ENCODE measurements at regions not wholly inside any gene's neighbourhood (a gene's known extent, or its start where the extent isn't known, plus 50 kb on each side); places are given as distances from the start of the nearest gene placed in this dataset.
"Not testable (repeated sequence)": the region's sequence is repeated elsewhere in the genome, so short reads cannot be mapped to it uniquely, and the experiment has no call there.

DNA sequence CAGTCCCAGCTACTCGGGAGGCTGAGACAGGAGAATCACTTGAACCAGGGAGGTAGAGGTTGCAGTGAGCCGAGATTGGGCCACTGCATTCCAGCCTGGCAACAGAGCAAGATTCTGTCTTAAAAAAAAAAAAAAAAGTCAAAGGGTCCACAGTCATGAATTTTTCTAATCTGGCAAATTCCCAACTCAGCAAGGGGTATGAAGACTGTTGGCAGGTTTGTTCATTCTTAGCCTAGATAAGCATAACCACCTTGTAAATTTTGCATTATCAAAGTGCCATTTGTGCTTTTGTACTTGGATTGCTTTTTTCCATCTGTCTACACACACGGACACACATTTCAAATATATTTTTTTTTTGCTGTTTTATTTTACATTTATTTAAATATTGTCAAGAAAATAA, 299.8 kb upstream of the NUDT12 start (continued):
- TF ChIP-seq FOXM1 (IDR thresholded peaks at IDR 0.05; ENCODE audit: low read depth) = no peak

DNA sequence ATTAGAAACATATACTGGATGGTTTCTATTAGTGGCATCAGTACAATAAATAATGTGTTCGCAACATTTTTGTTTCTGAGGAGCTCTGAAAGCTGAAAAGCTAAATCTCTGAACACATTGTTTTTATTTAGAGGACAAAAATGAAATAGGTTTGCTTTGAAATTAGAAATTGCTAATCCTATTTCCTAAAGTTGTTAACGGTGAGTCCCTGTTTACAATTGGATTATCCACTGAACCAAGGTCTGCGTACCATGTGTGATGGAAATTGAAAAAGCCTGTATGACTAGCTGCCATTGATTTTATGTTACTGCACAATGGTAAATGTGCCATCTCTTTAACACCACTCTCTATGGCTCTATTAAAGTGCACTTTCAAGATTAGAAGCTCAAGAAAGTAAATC, 297.7 kb upstream of the NUDT12 start:
- H3F3A ChIP-seq (replicated peaks; ENCODE audit: insufficient read depth) = no peaks in the 10 kb centered on the region
- H3K4me3 ChIP-seq (ENCODE audit: low read depth in 2 of 2, low read length in 1 of 2) = no peak overlapping the region
- H3K27ac ChIP-seq (ENCODE audit: low read depth in 2 of 2, low read length in 1 of 2) = peak overlapping the region in 1 of 2 experiments; percentile 63; a peak in 2 of 4 replicates
- no peaks in the 10 kb centered on the region for H4K20me1 ChIP-seq (ENCODE audit: insufficient read depth)
- no peaks in the 10 kb centered on the region for H3K79me2 ChIP-seq (ENCODE audit: insufficient read depth)
- 59% methylated on average over 3 of the region's 3 CpGs for WGBS (ENCODE audit: low lambda C conversion rate)
- no peak overlapping the region for H3K9ac ChIP-seq
- ChIA-PET CTCF (interaction anchor here (1.0 to 2.3 kb wide), 2 partner anchors 45 to 52 kb away, joined by 3 to 12 read pairs; no protein-coding TSS in a partner anchor), POLR2A (no interaction called here)
- no peak overlapping the region for H3K4me2 ChIP-seq
- DNase-seq = peak; percentile 14
- TF ChIP-seq NRF1 (IDR thresholded peaks at IDR 0.05; ENCODE audit: low read depth, low read length) = no peak
- no peak; the same call in 1 of the 2 replicates for TF ChIP-seq RAD21 (IDR thresholded peaks at IDR 0.05; ENCODE audit: low read length)
- peak; percentile 73 for TF ChIP-seq RCOR1 (IDR thresholded peaks at IDR 0.05; ENCODE audit: low read length)
- peak in 1 of 2 experiments; percentile 89; a peak in 2 of 4 replicates for TF ChIP-seq EP300 (IDR thresholded peaks at IDR 0.05; ENCODE audit: borderline replicate concordance in 1 of 2, low read depth in 1 of 2, low read length in 1 of 2)
- TF ChIP-seq CHD2 (IDR thresholded peaks at IDR 0.05; ENCODE audit: low read length, partially characterized antibody) = peak; percentile 50
- H3K27me3 ChIP-seq (ENCODE audit: insufficient read depth) = no peaks in the 10 kb centered on the region
- no peaks in the 10 kb centered on the region for H3K9me2 ChIP-seq
- no peaks in the 10 kb centered on the region for H3K36me3 ChIP-seq (replicated peaks in 1 of 2; ENCODE audit: control insufficient read depth in 1 of 2, insufficient read depth in 2 of 2, low read length in 1 of 2)
- H3K9me3 ChIP-seq = no peaks in the 10 kb centered on the region
- H3K4me1 ChIP-seq (ENCODE audit: control insufficient read depth in 1 of 2, insufficient read depth in 2 of 2, low read depth in 1 of 2, low read length in 1 of 2) = no peaks in the 10 kb centered on the region; a peak in 2 of 4 replicates
- no peak overlapping the region for H2AFZ ChIP-seq (ENCODE audit: low read depth)

DNA sequence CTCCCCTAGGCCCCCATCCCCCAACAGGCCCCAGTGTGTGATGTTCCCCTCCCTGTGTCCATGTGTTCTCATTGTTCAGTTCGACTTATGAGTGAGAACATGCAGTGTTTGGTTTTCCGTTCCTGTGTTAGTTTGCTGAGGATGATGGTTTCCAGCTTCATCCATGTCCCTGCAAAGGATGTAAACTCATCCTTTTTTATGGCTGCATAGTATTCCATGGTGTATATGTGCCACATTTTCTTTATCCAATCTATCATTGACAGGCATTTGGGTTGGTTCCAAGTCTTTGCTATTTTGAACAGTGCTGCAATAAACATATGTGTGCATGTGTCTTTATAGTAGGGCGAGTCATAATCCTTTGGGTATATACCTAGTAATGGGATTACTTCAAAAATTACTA, 295.8 kb upstream of the NUDT12 start:
- H3K4me2 ChIP-seq; H3K27ac ChIP-seq (ENCODE audit: low read depth in 2 of 2, low read length in 1 of 2); H3K9me2 ChIP-seq; CTCF ChIA-PET; H3K4me3 ChIP-seq (ENCODE audit: low read depth in 2 of 2, low read length in 1 of 2); H3K4me1 ChIP-seq (ENCODE audit: control insufficient read depth in 1 of 2, insufficient read depth in 2 of 2, low read depth in 1 of 2, low read length in 1 of 2); H3F3A ChIP-seq (replicated peaks; ENCODE audit: insufficient read depth); H3K9ac ChIP-seq; POLR2A ChIA-PET; DNase-seq; H3K36me3 ChIP-seq (replicated peaks in 1 of 2; ENCODE audit: control insufficient read depth in 1 of 2, insufficient read depth in 2 of 2, low read length in 1 of 2); H4K20me1 ChIP-seq (ENCODE audit: insufficient read depth); H3K9me3 ChIP-seq; H3K27me3 ChIP-seq (ENCODE audit: insufficient read depth); H3K79me2 ChIP-seq (ENCODE audit: insufficient read depth); H2AFZ ChIP-seq (ENCODE audit: low read depth): not testable (repeated sequence)
- 77% methylated on average over 3 of the region's 3 CpGs for WGBS (ENCODE audit: low lambda C conversion rate)

GRCh38 chr5:103851091-103851490, 288.5 kb upstream of the NUDT12 start:
- no peaks in the 10 kb centered on the region for H4K20me1 ChIP-seq (ENCODE audit: insufficient read depth)
- H3K9me2 ChIP-seq = no peaks in the 10 kb centered on the region
- peak overlapping the region; percentile 86 to 89; a peak in 2 of 4 replicates for H3K27ac ChIP-seq (ENCODE audit: low read depth in 2 of 2, low read length in 1 of 2)
- TF ChIP-seq, protein P1, sequence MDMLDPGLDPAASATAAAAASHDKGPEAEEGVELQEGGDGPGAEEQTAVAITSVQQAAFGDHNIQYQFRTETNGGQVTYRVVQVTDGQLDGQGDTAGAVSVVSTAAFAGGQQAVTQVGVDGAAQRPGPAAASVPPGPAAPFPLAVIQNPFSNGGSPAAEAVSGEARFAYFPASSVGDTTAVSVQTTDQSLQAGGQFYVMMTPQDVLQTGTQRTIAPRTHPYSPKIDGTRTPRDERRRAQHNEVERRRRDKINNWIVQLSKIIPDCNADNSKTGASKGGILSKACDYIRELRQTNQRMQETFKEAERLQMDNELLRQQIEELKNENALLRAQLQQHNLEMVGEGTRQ (IDR thresholded peaks at IDR 0.05; ENCODE audit: borderline replicate concordance, low read depth, low read length) = no peak
- no peak for TF ChIP-seq EZH2phosphoT487 (IDR thresholded peaks at IDR 0.05; ENCODE audit: borderline replicate concordance, low read depth)
- CTCF ChIA-PET = interaction anchor here (0.9 to 1.2 kb wide), 2 partner anchors 9 to 264 kb away, joined by 4 read pairs; no protein-coding TSS in a partner anchor
- peaks cover 0 to 15% of the 10 kb centered on the region in 2 experiments; a peak in 3 of 4 replicates for H3K4me1 ChIP-seq (ENCODE audit: control insufficient read depth in 1 of 2, insufficient read depth in 2 of 2, low read depth in 1 of 2, low read length in 1 of 2)
- peaks cover 27% of the 10 kb centered on the region for H3F3A ChIP-seq (replicated peaks; ENCODE audit: insufficient read depth)
- DNase-seq = no peak
- H2AFZ ChIP-seq (ENCODE audit: low read depth) = no peak overlapping the region
- H3K27me3 ChIP-seq (ENCODE audit: insufficient read depth) = no peaks in the 10 kb centered on the region
- H3K9me3 ChIP-seq = no peaks in the 10 kb centered on the region
- H3K4me3 ChIP-seq (ENCODE audit: low read depth in 2 of 2, low read length in 1 of 2) = no peak overlapping the region
- no peak overlapping the region for H3K4me2 ChIP-seq
- H3K36me3 ChIP-seq (replicated peaks in 1 of 2; ENCODE audit: control insufficient read depth in 1 of 2, insufficient read depth in 2 of 2, low read length in 1 of 2) = no peaks in the 10 kb centered on the region
- no peak overlapping the region for H3K9ac ChIP-seq
- no peaks in the 10 kb centered on the region for H3K79me2 ChIP-seq (ENCODE audit: insufficient read depth)
- POLR2A ChIA-PET = no interaction called here
- WGBS (ENCODE audit: low lambda C conversion rate) = 74% methylated on average over 1 of the region's 1 CpG
